ENCODE measurements at regions not wholly inside any gene's neighbourhood (a gene's known extent, or its start where the extent isn't known, plus 50 kb on each side); places are given as distances from the start of the nearest gene placed in this dataset.

GRCh38 chr1:69167876-69168275 lies 399.8 kb upstream of the LRRC7 start:
- DNase-seq, result no peak

DNA sequence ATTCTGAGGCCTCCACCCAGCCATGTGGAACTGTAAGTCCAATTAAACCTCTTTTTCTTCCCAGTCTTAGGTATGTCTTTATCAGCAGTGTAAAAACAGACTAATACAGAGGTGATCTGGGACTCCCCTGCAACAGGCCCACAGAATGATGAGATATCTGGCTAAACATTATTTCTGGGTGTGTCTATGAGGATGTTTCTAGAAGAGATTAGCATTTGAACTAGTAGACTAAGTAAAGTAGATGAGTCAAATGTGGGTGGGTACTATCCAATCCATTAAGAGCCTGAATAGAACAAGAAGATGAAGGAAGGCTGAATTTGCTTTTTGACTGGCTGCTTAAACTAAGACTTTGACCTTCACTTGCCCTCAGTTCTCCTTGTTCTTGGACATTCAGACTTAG lies 396.5 kb upstream of the LRRC7 start:
- DNase-seq, result no peak

DNA sequence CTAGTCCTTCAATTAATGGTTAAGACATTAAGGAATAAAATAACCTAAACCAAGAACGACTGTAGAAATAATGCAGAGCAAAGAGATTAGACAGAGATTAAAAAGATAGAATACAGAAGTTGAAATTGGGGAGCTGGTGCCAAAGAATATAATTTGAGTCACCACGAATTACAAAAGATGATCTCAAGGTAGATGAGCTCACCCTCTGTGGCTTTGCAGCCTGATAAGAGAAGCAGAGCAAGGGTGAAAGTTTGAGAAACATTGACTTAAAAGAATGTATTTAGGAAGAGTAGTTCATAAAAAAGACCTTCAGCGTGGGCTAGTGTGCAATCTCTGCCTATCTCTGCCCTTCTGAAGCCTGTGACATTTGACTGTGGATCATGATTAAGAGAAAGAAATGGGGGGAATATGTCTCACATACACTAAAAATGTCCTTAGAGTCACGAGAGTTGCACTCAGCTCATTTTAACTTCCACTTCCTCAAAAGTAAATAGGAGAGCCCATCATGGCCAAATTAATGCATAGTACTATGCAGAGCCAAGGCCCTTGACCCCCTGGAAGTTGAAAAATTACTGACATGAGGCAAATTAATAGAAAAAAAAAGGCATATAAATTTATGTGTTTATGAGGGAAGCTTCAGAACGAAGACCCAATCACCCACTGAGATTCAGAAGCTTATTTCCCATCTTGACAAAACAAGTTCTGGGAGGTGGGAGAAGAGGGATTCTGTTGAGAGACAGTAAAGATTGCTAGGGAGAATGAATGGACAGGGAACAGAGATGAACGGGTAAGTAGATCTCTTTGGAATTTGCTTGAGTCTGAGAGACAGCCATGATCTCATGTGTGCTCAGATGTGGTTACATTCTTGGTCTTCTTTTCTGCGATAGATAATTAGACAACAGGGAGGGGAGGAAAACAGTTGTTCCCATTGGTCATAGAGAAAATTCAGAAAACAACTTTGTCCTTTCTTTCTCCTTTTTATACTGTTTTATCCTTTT lies 395.4 kb upstream of the LRRC7 start:
- no peak for DNase-seq

- DNase-seq, result no peak
Observed at GRCh38 chr1:69175053-69175452, 392.7 kb upstream of the LRRC7 start.

DNA sequence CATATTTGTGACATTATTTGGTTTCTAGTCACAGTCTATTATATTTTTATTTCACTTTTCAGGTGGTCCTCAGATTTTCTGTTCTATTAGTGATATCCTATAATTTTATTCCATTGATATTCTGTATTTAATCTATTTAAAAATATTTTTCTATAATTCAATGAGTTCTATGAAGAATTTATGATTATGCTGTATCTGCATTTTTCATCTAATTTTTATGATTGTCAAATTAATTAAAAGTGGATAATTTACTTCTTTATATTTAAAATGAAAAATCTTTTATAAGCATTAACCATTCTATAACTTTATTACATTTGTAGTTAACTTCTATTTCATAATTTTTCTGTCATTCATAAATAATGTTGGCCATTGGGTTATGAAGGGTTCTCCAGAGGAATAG lies 387.4 kb upstream of the LRRC7 start:
- DNase-seq, result no peak

GRCh38 chr1:69185378-69185777 lies 382.3 kb upstream of the LRRC7 start:
- DNase-seq, result no peak

DNA sequence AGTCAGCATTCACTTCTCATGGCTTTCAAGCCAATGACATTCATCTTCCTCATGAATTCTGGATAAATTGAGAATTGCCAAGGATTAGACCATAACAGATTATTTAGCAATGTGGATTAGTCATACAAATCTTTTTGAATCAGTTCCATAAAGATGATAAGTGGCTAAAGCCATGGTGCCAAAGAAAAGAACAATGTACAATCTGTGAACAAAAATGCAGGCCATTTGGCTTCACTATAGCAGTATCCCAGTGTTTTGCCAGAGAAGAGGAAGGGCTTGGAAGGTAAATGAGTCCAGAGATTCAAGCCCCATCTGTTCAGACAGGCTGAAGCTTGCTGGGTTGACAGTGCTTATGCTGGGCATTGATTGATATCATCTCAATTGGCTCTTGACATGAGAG lies 376.4 kb upstream of the LRRC7 start:
- peak; percentile 100 for DNase-seq

- peak; percentile 93 for DNase-seq
Observed at GRCh38 chr1:69195136-69195535, 372.6 kb upstream of the LRRC7 start.

DNA sequence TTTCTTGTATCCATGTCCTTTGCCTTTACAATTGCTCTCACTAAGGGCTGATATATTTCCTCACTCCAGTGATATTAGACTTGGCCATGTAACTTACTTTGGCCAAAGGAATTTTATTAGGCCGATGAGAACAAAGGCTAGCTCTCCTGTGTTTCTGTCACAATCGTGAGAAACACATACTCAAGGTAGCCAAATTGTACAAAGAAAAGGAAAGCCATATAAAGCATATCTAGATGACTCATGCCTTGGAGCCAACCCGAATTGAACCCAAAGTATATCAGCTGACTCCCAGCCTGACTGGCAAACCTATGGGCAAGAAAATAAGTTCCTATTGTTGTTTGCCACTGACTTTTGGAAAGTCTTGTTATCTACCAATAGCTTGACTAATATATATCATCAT lies 371.7 kb upstream of the LRRC7 start:
- DNase-seq, result peak; percentile 22

- DNase-seq, result no peak
Observed at GRCh38 chr1:69197816-69198215, 369.9 kb upstream of the LRRC7 start.

GRCh38 chr1:69201716-69202115 lies 366.0 kb upstream of the LRRC7 start:
- no peak for DNase-seq

GRCh38 chr1:69203166-69203565 lies 364.6 kb upstream of the LRRC7 start:
- DNase-seq, result no peak

- DNase-seq, result no peak
Observed at GRCh38 chr1:69213644-69214043, 354.1 kb upstream of the LRRC7 start.

DNA sequence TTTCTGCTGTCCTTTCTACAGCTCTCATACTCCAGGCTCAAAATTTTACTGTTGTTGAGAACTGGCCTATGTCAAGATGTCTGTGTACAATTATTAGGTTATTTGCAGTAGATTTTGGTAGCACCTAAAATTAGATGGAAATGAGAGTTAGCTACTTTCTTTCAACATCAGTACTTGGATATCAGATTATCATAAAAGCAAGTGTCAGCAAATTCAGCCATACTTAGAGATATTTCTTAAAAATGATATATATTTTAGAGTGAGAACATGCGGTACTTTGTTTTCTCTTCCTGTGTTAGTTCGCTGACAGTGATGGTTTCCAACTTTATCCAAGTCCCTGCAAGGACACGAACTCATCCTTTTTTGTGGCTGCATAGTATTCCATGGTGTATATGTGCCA lies 351.8 kb upstream of the LRRC7 start:
- no peak for DNase-seq

DNA sequence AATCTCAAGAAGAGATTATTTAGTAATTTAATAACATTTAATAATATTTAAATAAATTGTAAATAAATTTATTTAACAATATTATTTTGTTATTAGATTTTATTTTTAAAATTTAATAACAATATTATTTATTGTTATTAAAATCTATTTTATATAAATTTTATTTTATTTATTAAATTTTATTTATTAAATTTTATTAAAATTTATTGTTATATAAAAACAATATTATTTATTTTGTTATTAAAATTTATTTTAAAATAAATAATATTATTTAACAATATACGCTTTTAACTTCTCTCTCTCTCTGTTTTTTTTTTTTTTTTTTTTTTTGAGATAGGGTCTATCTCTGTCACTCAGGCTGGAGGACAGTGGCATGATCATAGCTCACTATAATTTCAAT lies 347.1 kb upstream of the LRRC7 start:
- DNase-seq, result no peak

- DNase-seq, result peak; percentile 37
Observed at GRCh38 chr1:69221524-69221923, 346.2 kb upstream of the LRRC7 start.

- DNase-seq, result no peak
Observed at GRCh38 chr1:69223156-69223555, 344.6 kb upstream of the LRRC7 start.

GRCh38 chr1:69228501-69228900 lies 339.2 kb upstream of the LRRC7 start:
- no peak for DNase-seq

DNA sequence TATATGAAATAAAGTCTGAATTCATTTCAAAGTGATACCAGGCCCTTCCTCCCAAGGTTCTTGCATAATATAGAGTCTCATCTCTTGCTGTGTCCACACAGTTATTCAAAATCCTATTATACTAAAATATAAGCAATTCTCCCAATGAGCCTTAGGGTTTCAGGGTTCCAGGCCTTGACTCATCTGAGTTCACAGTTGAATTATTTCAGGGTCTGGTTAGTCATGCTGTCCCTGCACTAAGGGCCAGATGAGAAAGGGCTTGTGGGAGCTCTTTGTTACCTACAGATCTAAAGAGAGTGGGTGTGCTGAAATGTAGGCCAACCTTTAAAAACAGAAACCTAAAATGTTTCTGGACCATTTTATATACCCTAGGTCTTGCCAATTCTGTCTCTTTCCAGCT lies 337.5 kb upstream of the LRRC7 start:
- DNase-seq, result no peak

GRCh38 chr1:69233463-69233862 lies 334.3 kb upstream of the LRRC7 start:
- DNase-seq, result no peak

GRCh38 chr1:69244211-69244610 lies 323.5 kb upstream of the LRRC7 start:
- DNase-seq, result no peak

- DNase-seq, result peak; percentile 92
Observed at GRCh38 chr1:69246109-69246508, 321.6 kb upstream of the LRRC7 start.

DNA sequence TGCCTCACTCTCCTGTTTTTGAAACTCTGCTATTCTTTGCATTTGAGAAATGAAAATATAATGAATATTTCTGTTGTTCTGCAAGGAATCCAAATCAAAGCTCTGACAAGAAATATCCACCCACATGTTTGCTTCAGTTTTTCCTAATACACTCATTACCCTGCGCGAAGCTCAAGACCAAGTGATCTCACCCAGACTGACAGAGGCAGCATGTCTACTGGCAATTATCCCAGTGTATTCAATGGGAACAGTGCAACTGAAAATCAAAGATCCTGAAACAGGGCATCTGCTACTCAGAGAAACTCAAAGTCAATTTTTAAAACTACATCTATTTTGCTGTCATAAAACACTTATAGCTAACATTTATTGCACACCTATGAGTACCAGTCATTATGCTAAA lies 321.0 kb upstream of the LRRC7 start:
- peak; percentile 97 for DNase-seq

DNA sequence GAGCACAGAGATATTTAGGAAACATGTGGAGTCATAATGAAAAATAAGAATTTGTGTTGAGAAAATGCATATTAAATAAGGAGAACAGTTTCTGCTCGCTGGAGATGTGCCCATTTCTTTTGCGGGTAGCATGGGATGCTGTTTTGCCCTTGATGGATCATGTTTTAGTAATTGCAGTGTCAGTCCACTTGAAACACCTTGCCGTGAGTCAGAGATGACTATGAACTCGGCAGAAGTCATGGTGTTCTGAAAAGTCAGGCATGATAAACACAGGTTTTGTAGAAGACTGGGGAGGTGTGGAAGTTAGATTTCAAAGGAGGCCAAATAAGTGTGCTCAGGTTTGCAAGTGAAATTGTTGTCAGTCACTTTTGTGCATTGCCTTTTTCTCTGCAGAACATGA lies 315.0 kb upstream of the LRRC7 start:
- DNase-seq, result no peak

DNA sequence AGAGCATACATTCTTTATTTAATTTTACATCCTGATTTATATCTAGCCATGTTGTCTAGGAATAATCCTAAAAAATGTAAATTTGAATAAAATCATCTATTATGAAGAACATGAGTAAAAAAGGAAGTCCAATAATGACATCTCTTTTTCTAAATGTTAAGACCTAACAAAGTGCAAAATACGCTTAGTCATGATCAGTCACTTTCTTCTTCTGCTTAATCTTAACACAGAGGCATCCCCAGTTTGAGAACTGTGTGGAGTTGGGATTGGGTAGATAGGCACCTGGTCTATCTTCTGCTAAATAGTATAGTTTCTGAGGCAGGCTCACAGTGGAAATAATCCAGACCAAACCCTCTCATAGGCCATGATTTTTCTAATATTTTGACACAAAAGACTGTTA lies 311.7 kb upstream of the LRRC7 start:
- DNase-seq, result no peak
